GM19240 (cell line): ENCODE measurements at regions not wholly inside any gene's neighbourhood (a gene's known extent, or its start where the extent isn't known, plus 50 kb on each side); places are given as distances from the start of the nearest gene placed in this dataset.
"Not testable (repeated sequence)": the region's sequence is repeated elsewhere in the genome, so short reads cannot be mapped to it uniquely, and the experiment has no call there.

ENCODE experiments used
- DNase-seq: peaks from one replicate; pipeline ENCODE4 v3.0.0; 2011; ENCODE audit warnings: low spot score; ENCODE audit not compliant: insufficient read length

DNA sequence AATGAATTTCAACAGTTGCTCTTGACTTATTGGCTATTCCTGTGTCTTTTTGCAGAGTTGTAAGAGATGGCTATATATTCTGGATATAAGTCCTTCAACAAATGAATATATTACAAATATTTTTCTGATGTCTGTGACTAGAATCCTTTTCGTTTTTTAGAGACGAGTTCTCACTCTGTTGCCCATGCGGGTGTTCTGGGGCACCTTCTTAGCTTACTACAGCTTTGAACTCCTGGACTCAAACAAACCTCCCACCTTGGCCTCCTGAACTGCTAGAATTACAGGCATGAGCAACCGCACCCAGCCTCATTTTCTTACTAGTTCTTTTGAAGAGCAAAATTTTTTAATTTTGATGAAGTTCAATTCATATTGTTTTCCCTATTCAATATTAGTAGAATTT is 287.8 kb downstream of the LIG4 start:
- no peak for DNase-seq

DNA sequence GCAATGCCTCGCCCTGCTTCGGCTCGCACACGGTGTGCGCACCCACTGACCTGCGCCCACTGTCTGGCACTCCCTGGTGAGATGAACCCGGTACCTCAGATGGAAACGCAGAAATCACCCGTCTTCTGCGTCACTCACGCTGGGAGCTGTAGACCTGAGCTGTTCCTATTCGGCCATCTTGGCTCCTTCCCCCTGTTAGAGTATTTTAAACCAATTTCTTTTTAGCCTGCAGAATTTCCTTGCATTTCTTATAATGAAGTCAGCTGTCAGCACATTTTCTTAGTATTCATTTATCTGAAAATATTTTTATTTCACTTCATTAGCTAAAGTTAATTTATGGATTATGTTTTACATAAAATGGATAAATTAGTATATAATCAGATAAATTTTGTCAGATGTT is 288.8 kb downstream of the LIG4 start:
- not testable (repeated sequence) for DNase-seq

DNA sequence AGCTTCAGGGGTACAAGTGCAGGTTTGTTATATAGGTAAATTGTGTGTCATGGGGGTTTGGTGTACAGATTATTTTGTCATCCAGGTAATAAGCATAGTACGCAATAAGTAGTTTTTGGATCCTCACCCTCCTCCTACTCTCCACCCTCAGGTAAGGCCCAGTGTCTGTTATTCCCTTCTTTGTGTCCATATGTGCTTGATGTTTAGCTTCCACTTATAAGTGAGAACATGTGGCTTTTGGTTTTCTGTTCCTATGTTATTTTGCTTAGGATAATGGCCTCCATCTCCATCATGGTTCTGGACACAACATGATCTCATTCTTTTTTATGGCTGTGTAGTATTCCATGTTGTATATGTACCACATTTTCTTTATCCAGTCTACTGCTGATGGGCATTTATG is 298.4 kb downstream of the LIG4 start:
- not testable (repeated sequence) for DNase-seq

DNA sequence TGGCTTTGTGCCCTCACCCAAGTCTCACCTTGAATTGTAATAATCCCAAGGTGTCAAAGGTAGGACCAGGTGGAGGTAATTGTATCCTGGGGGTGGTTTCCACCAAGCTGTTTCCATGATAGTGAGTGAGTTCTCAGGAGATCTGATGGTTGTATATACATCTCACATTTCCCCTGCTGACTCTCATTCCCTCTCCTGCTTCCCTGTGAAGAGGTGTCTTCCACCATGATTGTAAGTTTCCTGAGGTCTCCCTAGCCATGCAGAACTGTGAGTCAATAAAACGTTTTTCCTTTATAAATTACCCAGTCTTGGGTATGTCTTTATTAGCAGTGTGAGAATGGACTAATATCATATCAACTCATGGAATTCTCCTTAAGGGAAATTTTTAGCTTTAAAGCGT is 302.6 kb downstream of the LIG4 start:
- no peak for DNase-seq

DNA sequence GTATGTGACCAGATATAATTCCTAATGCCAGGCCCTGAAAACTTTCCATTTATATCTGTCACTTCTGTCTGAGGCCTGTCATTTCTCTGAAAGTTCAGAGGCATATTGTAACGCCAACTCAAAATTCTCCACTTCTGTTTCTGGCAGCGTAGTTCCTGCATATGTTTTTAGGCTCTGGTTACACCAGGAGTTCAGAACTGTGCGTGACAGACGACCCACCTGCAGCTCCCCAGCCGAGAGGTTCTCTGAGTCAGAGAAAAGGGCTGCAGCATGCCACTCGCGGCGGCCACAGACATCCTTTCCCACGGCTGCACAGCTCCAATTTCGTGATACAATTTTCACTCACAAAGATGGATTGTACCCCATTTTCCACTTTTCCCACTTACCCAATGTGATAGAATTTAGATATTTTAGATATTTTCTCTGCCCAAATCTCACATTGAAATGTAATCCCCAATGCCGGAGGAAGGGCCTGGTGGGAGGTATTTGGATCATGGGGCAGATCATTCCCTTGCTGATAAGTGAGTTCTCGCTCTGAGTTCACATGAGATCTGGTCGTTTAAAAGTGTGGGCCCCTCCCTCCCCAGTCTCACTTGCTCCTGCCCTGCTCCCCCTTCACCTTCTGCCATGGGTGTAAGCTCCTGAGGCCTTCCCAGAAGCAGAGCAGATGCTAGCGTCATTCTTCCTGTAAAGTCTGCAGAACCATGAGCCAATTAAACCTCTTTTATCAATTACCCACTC is 308.1 kb downstream of the LIG4 start:
- DNase-seq, result no peak

DNA sequence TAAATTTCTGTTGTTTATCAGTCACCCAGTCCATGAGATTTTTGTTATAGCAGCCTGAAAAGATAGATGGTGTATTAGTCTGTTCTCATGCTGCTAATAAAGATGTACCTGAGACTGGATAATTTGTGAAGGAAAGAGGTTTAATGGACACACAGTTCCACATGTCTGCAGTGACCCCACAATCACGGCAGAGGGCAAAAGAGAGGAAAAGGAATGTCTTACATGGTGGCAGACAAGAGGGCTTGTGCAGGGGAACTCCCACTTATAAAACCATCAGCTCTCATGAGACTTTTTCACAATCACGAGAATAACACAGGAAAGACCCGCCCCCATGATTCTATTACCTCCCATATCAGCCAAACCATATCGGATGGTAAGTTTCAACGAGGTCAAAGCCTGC is 309.2 kb downstream of the LIG4 start:
- no peak for DNase-seq

DNA sequence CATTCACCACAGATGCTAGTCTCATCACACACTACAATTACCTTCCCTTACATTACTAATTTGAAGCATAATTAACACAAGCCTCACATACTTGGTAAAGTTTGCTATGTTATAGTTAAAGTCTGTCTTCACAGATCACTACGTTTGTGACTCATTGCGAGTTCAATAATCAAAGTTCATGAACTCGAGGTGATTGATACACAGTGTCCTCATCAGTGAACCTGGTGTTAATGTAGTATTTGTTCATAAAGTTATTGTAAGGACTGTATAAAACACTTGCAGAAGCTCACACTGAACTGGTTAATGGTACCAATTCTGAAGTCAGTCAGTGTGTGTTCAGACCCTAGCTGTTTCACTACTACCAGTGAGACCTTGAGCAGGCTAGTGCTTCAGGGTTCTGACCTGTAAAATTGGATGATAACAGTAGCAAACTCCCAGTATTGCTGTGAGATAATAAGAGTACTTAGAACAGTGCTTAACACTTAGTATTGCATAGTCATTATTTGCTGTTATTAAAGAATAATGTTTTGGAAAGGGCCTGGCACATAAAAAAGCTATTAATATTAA is 313.3 kb downstream of the LIG4 start:
- DNase-seq, result no peak

DNA sequence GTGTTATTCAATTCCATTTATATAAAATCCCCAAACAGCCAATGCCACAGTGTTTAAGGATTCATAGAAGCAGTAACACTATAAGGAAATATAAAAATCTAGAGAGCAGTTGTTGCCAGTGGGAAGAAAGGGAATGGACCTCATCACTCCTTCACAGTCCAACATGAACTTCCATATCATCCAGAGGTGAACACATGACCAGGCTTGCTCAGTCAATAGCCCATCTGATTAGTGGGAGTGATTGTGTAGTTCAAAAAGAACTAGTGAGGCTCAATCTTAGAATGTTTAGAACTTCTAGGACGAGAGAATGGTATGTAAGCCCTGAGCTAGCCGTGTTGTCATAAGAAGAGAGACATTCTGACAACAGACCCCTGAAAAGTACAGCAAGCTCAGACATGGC is 314.1 kb downstream of the LIG4 start:
- no peak for DNase-seq

DNA sequence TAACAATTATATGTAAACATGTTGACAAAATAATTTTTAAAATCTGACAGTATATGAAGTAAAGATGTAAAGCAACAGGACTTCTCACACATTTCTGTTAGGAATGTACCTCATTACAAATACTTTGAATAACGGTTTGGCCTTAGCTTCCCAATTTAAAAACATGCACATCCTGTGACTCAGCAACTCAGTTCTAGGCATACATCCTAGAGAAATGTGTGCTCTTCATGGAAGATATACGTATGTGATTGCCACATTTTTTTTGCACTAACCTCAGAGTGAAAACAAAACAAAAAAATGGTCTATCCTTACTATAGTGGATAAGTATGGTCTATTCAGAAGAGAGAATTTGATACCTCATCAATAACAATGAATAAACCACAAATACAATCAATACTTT is 314.6 kb downstream of the LIG4 start:
- no peak for DNase-seq

DNA sequence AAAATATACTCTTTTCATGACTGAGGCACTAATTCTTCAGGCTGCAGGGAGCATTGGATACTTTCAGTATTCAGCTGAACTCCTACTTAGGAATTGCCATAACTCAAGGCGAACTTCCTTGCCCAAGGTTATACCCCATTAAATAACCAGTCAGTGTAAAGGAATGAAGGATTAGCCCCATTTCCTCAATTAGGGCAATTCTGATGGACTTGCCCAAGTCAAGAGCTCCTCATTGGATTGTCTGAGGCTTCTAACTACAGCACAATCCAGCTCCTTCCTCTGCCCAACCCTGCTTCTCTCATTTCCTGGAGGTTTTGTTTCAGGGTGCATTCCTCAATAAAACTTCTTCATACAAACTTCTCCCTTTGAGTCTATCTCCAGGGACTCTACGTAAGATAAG is 329.2 kb downstream of the LIG4 start:
- DNase-seq, result no peak

DNA sequence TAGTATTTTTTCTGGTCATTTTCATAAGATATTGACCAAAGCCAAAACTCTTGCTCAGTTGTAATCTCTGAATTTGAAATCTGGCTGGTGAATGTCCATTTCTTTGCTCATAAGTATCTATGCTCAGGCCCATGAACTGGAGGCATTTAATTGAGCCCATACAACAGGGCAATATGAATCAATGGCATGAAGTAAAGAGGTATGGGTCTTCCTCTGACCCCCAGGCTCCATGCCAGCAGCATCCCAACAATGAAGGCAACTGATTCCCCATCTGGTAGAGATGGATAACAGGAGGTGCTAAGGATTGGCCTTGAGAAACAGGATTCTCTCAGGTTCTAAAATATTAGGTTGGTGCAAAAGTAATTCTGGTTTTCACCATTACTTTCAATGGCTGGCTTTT is 330.8 kb downstream of the LIG4 start:
- no peak for DNase-seq

DNA sequence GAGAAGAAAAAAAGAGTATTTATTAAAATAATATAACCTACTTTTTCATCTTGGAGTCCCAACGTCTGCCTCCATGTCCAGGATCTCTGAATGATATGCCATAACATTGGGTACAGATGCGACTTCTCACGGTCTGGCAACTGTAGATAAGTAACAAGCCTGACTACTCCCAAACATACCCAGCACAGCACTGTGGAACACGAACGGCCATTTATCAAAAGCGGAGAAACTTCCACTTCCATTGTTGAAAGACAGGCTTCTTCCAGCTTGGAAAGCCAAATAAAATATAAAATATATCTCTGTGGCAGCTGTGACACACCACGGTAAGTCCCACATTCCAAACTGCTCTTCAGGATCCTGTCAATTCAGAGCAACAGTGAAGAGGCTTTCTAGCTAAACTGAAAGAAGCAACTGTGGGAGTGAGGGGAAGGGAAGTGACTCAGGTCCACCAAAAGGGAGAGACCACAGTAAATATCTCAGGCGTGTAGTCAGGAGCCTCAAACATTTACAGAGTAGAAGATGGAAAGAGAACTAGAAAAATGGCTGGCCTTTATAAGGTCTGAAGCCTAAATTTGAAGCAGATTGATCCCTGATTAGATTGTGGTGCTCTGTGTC is 331.7 kb downstream of the LIG4 start:
- DNase-seq, result no peak

DNA sequence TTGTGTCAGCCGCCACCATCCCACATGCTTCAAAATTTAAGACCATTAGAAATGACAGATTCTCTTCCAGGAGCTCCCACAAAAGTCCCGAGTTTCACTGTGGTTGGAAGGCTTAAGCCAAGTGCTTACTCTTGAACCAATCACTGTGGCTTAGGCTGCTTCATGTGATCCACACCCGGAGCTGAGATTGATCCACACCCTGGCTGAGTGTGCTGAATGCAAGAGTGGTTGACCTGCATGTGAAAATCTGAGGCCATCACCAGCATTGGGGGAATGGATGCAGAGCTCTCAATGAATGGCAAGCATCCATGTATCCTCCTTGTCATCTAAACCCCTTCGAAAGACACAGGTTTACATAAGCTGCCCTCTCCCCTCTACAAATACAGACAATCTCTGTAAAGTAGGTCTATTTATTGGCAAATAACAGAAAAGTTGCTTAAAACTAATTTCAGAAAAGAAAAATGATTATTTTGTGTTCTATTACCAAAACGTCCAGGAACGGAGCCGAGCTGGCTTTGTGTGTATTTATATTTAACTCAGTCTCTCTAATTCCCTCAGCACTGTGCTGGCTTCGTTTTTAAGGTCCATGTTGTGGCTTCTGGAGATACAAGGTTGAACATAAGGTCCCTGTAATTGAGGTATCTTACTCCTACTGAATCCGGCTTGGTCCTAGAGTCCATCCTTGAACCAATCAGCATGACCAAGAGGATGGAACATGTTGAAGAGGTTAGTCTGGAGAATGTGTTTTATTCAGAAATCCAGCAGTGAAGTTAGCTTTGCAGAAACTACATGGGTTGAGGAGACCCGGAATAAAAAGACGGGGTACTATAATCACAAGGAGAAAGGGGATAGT is 332.4 kb downstream of the LIG4 start:
- DNase-seq, result no peak

DNA sequence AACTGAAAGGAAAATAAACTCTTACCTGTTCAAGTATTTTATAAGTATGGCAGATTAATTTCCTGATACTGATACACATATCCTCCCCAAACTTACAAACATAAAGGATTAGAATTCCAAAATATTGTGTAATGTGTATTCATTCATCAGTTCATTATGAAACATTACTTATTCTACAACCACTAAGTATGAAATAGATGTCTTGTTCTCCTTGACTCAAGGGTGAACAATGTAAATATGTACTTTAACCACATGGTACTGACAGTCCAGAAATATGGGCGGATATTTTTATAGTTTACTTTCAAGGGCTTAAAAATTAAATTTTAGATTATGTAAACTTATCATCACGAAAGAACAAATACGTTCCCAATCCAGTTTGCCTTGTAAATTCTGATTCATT is 334.0 kb downstream of the LIG4 start:
- DNase-seq, result no peak

DNA sequence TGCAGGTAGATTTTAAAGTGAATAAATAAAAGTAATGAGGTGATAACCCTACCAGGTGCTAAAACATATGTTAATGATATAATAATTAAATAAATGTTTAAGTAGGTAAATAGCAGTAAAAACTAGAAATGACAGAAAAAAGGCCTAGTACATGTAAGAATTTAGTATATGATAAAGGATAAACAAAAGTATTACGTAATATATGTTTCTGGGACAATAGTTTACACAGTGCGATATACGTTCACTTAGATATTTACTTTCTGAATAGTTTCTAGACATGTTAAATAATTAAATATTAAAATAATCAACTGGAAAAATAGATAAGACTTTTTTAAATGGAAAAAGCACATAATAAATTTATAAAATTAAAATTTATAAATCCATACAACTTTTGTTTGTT is 340.9 kb downstream of the LIG4 start:
- DNase-seq, result no peak

DNA sequence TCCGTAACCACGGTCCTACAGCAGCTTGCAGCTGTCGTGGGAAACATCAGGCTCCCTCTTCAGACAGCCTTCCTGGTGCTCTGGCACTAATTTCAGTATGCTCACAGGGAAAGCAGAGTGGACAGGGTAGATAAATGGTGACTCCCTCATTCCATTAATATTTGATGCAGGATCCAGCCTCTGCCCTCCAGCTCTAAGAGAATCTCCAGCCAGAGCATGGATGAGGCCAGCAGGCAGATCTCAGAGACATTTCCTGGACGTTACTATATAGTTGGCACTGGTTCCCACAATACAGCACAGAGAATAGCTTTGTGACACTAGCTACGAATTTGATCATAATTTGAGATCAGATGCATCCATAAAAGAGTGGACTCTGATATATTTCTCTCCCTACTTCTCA is 341.4 kb downstream of the LIG4 start:
- no peak for DNase-seq

DNA sequence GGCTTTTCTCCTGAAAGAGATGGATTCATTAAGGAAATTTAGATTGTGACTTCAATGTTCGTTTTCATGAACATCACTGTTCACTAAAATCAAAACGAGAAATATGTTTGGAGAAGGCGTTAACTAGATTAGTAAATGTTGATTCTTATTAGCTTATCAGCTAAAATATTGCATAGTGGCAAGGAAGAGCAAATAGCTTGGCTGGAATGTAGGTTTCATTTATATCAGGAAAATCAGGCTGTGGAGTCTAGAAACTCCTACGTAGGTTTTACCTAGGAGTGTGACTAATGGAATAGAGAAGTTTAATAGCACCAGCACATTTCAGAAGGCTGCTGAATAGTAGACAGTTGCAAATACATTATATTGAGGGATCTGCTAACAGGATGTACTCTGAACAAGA is 344.9 kb downstream of the LIG4 start:
- DNase-seq, result no peak

DNA sequence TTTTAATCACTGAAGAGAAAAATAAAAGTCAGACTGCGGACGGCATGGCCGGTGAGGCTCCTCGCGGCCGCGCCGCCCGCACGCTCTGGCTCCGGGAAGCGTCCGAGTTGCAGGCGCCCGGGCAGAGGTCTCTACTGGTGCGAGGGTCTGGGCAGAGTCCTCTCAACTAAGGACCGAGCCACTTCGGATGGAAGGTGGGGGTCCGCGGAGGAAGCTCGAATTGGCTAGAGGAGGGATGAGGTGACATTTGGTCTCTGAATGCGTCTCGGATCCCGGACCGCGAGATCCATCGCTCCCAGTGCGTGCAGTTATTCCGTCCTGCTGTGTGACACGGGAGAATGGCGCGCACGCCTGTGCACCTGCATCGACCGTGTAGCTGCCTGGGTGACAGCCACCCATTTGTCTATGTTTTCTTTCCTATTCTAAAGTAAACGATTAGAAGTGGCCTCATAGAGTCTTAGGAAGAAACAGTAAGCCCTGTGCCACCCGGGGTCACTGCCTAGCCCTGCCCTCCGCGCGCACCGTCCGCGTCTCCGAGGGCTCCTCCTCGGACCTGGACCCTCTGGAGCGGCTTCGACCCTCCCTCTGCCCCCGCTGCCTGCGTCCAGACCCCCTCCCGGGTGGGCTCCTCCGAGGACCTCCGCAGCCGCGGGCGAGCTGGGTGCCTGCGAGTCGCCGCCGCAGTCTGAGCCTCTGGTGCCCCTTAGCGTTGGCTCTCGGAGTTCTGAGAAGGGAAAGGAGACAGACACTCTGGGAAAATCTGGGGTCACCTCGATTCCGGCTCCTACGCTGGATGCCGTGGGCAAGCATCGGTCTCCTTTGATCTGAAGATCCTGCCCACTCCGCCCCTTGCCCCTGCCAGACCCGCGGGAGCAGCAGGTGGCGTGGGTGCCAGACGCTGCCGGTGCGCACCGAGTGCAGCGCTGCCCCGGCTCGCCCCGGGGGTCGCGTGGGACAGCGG is 347.4 kb downstream of the LIG4 start:
- no peak for DNase-seq

DNA sequence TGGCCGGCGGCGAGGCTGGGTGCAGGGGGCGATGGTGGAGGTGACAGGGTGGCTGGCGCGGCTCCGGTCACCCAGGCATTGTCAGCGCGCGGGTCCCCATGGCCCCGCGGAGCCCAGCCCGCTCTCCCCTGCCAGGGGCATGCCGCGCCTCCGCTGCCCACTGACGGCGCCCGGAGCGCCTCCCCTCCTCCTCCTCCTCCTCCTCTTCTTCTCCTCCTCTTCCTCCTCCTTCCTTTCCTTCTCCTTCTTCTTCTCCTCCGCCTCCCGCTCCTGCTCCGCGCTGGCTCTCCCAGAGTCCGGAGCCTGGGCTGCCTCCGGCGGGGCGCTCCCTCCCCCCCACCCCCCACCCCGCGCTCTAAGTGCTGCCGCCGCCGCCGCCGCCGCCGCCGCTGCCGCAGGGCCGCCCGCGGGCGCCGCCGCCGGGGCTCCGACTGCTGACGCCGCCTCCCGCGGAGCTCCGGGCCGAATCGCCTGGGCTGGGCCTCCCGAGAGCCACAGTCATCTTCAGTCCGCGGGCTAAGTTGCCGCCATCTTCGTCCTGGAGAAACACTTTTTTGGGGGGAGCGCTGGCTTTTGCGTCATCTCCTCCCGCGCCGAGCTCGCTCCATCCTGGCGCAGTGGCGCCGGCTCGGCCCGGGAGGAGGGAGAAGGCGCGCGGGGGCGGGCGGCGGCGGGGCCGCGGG is 348.3 kb downstream of the LIG4 start:
- no peak for DNase-seq
